ENCODE measurements at regions not wholly inside any gene's neighbourhood (a gene's known extent, or its start where the extent isn't known, plus 50 kb on each side); places are given as distances from the start of the nearest gene placed in this dataset.

DNA sequence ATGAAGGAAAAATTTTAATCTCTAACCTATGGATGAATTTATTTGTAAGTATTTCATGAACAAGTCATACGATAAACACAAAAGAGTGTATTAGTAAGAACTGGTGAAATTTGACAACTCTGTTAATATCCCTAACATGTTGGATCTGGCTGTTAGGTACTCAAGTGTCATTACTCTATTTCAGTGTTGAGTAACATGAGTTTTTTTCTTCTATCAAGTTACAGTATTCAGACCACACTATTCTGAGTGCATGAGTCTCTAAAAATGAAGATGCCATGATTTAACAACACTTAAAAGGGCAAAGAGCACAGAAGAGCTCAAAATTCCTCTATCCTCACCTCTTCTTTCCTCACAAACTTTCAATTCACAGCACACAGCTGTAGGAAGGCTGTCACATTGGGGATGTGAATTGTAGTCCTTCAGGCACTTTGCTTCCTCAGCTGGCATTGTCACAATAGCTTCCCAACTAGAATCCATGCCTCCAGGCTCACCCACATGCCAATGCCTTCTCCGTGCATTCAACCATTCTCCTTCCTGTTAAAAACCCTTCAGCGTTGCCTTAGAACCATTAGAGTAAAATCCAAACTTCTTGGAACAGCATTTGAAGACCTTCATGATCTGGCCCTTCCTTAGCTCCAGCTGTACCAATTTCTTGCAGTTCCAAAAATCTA is 73.7 kb upstream of the DBX2 start:
- Histone ChIP-seq H3K27me3 (no peaks in the 10 kb centered on the region), H3K4me3 (no peak overlapping the region), H3K9me3 (no peaks in the 10 kb centered on the region), H3K27ac (no peak overlapping the region), H3K36me3 (no peaks in the 10 kb centered on the region), H3K4me1 (no peaks in the 10 kb centered on the region)
- intact Hi-C loops (cut with DNase I): no loop called here
- 70 to 76% methylated on average over 3 of the region's 3 CpGs for WGBS, 2 donors
- no peak for DNase-seq
- TF ChIP-seq EP300 (IDR thresholded peaks at IDR 0.05): no peak
- TF ChIP-seq POLR2AphosphoS5 (IDR thresholded peaks at IDR 0.05): no peak

DNA sequence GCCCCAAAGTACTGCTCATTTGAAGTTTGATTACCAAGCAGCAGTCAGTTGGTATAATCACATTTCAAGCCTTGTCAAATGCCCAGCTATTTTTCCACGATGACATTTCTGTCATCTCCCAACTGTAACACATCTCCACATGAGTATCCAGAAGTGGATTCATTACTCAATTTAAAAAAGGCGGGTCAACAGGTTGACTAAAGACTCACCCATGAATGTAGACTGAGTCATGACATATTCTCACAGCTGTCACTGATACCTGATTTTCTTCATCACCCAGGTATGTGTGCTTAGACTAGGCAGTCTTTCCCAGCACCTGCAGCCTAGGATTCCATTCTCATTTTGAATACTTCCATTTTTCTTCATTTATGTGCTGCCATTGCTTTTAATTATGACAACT is 75.1 kb upstream of the DBX2 start:
- 84% methylated on average over 2 of the region's 2 CpGs for WGBS, 2 donors
- no peak overlapping the region for H3K4me3 ChIP-seq
- no peaks in the 10 kb centered on the region for H3K4me1 ChIP-seq
- intact Hi-C loops (cut with DNase I): no loop called here
- TF ChIP-seq POLR2A (IDR thresholded peaks at IDR 0.05) (no peak), POLR2AphosphoS5 (IDR thresholded peaks at IDR 0.05) (no peak), EP300 (IDR thresholded peaks at IDR 0.05) (no peak), CTCF (IDR thresholded peaks at IDR 0.05) (no peak)
- DNase-seq: no peak
- no peaks in the 10 kb centered on the region for H3K36me3 ChIP-seq
- no peaks in the 10 kb centered on the region for H3K9me3 ChIP-seq
- no peaks in the 10 kb centered on the region for H3K27me3 ChIP-seq
- H3K27ac ChIP-seq: no peak overlapping the region

DNA sequence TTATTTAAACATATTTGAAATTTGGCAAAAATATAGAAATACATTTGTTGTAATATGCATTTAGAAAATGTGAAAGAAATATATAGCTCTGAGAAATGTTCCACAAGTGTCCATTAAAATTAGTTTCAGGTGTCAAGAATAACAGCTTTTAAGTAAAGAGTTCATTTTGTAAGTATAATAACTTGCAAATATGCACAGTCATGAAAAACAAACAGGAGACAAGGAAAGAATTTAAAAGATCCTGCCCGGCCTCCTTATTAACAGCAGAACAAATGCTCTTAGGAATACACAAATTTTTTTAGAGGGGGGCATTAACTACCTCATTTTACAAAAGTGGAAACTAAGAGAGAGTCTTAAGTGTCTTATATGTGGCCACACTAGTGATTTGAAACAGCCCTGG is 77.7 kb upstream of the DBX2 start:
- H3K27ac ChIP-seq: no peak overlapping the region
- intact Hi-C loops (cut with DNase I): no loop called here
- no peaks in the 10 kb centered on the region for H3K4me1 ChIP-seq
- H3K36me3 ChIP-seq: no peaks in the 10 kb centered on the region
- no peak for DNase-seq
- 52 to 85% methylated on average over 1 of the region's 1 CpG for WGBS, 2 donors
- H3K9me3 ChIP-seq: no peaks in the 10 kb centered on the region
- no peak overlapping the region for H3K4me3 ChIP-seq
- no peak for TF ChIP-seq POLR2AphosphoS5 (IDR thresholded peaks at IDR 0.05)
- TF ChIP-seq EP300 (IDR thresholded peaks at IDR 0.05): no peak
- TF ChIP-seq POLR2A (IDR thresholded peaks at IDR 0.05): no peak
- no peak for TF ChIP-seq CTCF (IDR thresholded peaks at IDR 0.05)
- no peaks in the 10 kb centered on the region for H3K27me3 ChIP-seq

- 1 to 11% methylated on average over 3 of the region's 3 CpGs for WGBS, 2 donors
- H3K27me3 ChIP-seq: no peaks in the 10 kb centered on the region
- H3K36me3 ChIP-seq: no peaks in the 10 kb centered on the region
- H3K27ac ChIP-seq: no peak overlapping the region
- peak; percentile 52 for DNase-seq
- intact Hi-C loops (cut with DNase I): no loop called here
- no peak for TF ChIP-seq EP300 (IDR thresholded peaks at IDR 0.05)
- no peak for TF ChIP-seq POLR2A (IDR thresholded peaks at IDR 0.05)
- no peak for TF ChIP-seq POLR2AphosphoS5 (IDR thresholded peaks at IDR 0.05)
- peak; percentile 25 to 55 (median 43) for TF ChIP-seq CTCF (IDR thresholded peaks at IDR 0.05)
- no peaks in the 10 kb centered on the region for H3K9me3 ChIP-seq
- no peak overlapping the region for H3K4me3 ChIP-seq
- no peaks in the 10 kb centered on the region for H3K4me1 ChIP-seq
Observed at GRCh38 chr12:45130881-45131281, 80.0 kb upstream of the DBX2 start.

DNA sequence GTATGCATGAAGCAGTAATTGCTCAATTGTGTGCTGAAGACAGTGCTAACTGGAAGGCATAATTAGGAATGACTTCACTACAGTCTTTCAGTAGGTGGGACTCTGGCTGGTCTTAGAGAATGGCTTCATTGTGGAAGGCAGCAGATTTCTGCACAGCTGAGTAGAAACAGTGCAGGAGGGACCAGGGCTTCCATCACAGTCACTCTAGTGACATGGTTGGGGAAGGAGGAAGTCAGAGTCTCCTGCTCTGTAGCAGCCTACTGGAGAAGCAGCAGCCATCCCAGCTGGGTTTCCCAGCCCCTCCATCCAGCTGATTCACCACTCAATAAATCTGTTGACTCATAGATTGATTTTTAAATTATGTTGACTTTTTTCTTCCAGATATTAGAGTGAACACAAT is 80.6 kb upstream of the DBX2 start:
- Histone ChIP-seq H3K27ac (no peak overlapping the region), H3K27me3 (no peaks in the 10 kb centered on the region), H3K4me1 (no peaks in the 10 kb centered on the region), H3K36me3 (no peaks in the 10 kb centered on the region), H3K4me3 (no peak overlapping the region), H3K9me3 (no peaks in the 10 kb centered on the region)
- intact Hi-C loops (cut with DNase I): no loop called here
- no peak for TF ChIP-seq POLR2A (IDR thresholded peaks at IDR 0.05)
- TF ChIP-seq CTCF (IDR thresholded peaks at IDR 0.05): no peak
- TF ChIP-seq POLR2AphosphoS5 (IDR thresholded peaks at IDR 0.05): no peak
- TF ChIP-seq EP300 (IDR thresholded peaks at IDR 0.05): no peak
- DNase-seq: no peak
